CD4-positive, alpha-beta T cell (primary cell): ENCODE measurements at regions not wholly inside any gene's neighbourhood (a gene's known extent, or its start where the extent isn't known, plus 50 kb on each side); places are given as distances from the start of the nearest gene placed in this dataset.

Source experiments
- ATAC-seq: fragments of 200-7000 bp; cut with Tn5 transposase; one replicate; pipeline ENCODE4 v1.10.0; 2022; ENCODE audit warnings: mild to moderate bottlenecking; ENCODE audit not compliant: poor library complexity
- CTCF ChIA-PET: fragments of 350-600 bp; sonication (Branson Sonifier 250); formaldehyde crosslinking; loops from one replicate; lab custom pipeline; 2021; ENCODE audit warnings: antibody characterized with exemption, inconsistent platforms; lab: Charles Lee
- POLR2A ChIA-PET: fragments of 350-600 bp; sonication (Branson Sonifier 250); formaldehyde crosslinking; loops from one replicate; lab custom pipeline; 2021; ENCODE audit warnings: antibody characterized with exemption, inconsistent platforms; lab: Charles Lee
- DNase-seq, 14 experiments: peaks; one replicate each; pipeline ENCODE4 v3.0.0-alpha.2; 2013 to 2020; ENCODE audit warnings: mixed read lengths in 2 of 14
- H3K27ac ChIP-seq, 2 donors: one replicate each; pipeline versions ENCODE4 v1.5.1 to v1.7.0; 2013; ENCODE audit warnings: low read length in 2 of 2, low read depth in 1 of 2, mild to moderate bottlenecking in 1 of 2
- H3K27me3 ChIP-seq, 2 experiments: 1 replicate in 1 of 2; 2 replicates in 1 of 2; pipeline versions ENCODE4 v1.6.1 to v1.7.0; 2013; ENCODE audit warnings: low read length in 2 of 2, control low read depth in 1 of 2, mild to moderate bottlenecking in 1 of 2, moderate library complexity in 1 of 2; ENCODE audit not compliant: insufficient read depth in 2 of 2, control insufficient read depth in 1 of 2
- H3K36me3 ChIP-seq: one replicate; pipeline ENCODE4 v1.6.1; 2013; ENCODE audit warnings: low read length, control low read depth; ENCODE audit not compliant: insufficient read depth
- H3K4me1 ChIP-seq: one replicate; pipeline ENCODE4 v1.6.1; 2013; ENCODE audit warnings: low read length, control low read depth; ENCODE audit not compliant: insufficient read depth
- H3K4me3 ChIP-seq: one replicate; pipeline ENCODE4 v1.5.1; 2013; ENCODE audit warnings: mild to moderate bottlenecking, low read length, moderate library complexity
- H3K9me3 ChIP-seq, 2 experiments: 1 replicate in 1 of 2; 2 replicates in 1 of 2; pipeline versions ENCODE4 v1.6.1 to v1.7.0; 2013; ENCODE audit warnings: low read length in 2 of 2, mild to moderate bottlenecking in 2 of 2, control low read depth in 1 of 2, moderate library complexity in 1 of 2; ENCODE audit not compliant: control insufficient read depth in 1 of 2, insufficient read depth in 1 of 2
- H3K27ac Mint-ChIP-seq: one replicate; pipeline ENCODE4 v1.8.0; 2020; ENCODE audit warnings: mixed read lengths
- H3K27me3 Mint-ChIP-seq: one replicate; pipeline ENCODE4 v1.8.0; 2021; ENCODE audit warnings: mixed read lengths
- H3K36me3 Mint-ChIP-seq: one replicate; pipeline ENCODE4 v1.8.0; 2021; ENCODE audit warnings: low read depth, mixed read lengths
- H3K4me1 Mint-ChIP-seq: one replicate; pipeline ENCODE4 v1.8.0; 2021; ENCODE audit warnings: low read depth, mixed read lengths
- H3K4me3 Mint-ChIP-seq: one replicate; pipeline ENCODE4 v1.8.0; 2020; ENCODE audit warnings: mild to moderate bottlenecking, mixed read lengths
- H3K9me3 Mint-ChIP-seq: one replicate; pipeline ENCODE4 v1.8.0; 2020; ENCODE audit warnings: mixed read lengths
- CTCF ChIP-seq: fragments of 200-600 bp; IDR thresholded peaks from one replicate; pipeline ENCODE4 v1.8.0; 2022; ENCODE audit warnings: antibody characterized with exemption, mild to moderate bottlenecking
- intact Hi-C, 2 experiments: fragments of 100-400 bp; cut with DNase I in 1 of 2; cut with micrococcal nuclease in 1 of 2; formaldehyde crosslinking; loops; one replicate each; pipeline versions ENCODE4 v1.15.1 to v1.9.0; 2023 to 2025; cut with DNase I, micrococcal nuclease

- Mint-ChIP-seq H3K4me3 (no peak overlapping the region), H3K4me1 (no peaks in the 10 kb centered on the region), H3K27ac (no peak overlapping the region), H3K36me3 (no peaks in the 10 kb centered on the region), H3K27me3 (peaks cover 6% of the 10 kb centered on the region), H3K9me3 (no peaks in the 10 kb centered on the region)
- Histone ChIP-seq H3K36me3 (no peaks in the 10 kb centered on the region), H3K27me3 (no peaks in the 10 kb centered on the region), H3K4me1 (no peaks in the 10 kb centered on the region), H3K27ac (no peak overlapping the region), H3K9me3 (peaks cover 0 to 6% of the 10 kb centered on the region in 2 experiments), H3K4me3 (no peak overlapping the region)
- intact Hi-C loops: no loop called here
- ChIA-PET CTCF (interaction anchor here (0.6 kb wide), 1 partner anchor 27 kb away, joined by 4 read pairs; no protein-coding TSS in a partner anchor), POLR2A (no interaction called here)
- TF ChIP-seq CTCF: no peak
- DNase-seq: no peak
- no peak for ATAC-seq
These were observed 358.8 kb upstream of the CDH5 start for GRCh38 chr16:66007717-66008116.

GRCh38 chr16:66006485-66006884 lies 360.0 kb upstream of the CDH5 start:
- peaks cover 0 to 6% of the 10 kb centered on the region in 2 experiments for H3K9me3 ChIP-seq
- ATAC-seq (no peak), DNase-seq (no peak)
- ChIA-PET POLR2A (no interaction called here), CTCF (no interaction called here)
- no peak overlapping the region for H3K27ac Mint-ChIP-seq
- H3K27me3 Mint-ChIP-seq: peaks cover 7% of the 10 kb centered on the region
- no peaks in the 10 kb centered on the region for H3K36me3 Mint-ChIP-seq
- no peak for TF ChIP-seq CTCF
- H3K4me1 Mint-ChIP-seq: no peaks in the 10 kb centered on the region
- H3K4me3 Mint-ChIP-seq: no peak overlapping the region
- intact Hi-C loops: no loop called here
- no peak overlapping the region for H3K4me3 ChIP-seq
- H3K27ac ChIP-seq: no peak overlapping the region
- H3K4me1 ChIP-seq: no peaks in the 10 kb centered on the region
- H3K9me3 Mint-ChIP-seq: no peaks in the 10 kb centered on the region
- H3K27me3 ChIP-seq: no peaks in the 10 kb centered on the region
- no peaks in the 10 kb centered on the region for H3K36me3 ChIP-seq

GRCh38 chr16:66004699-66005098 lies 361.8 kb upstream of the CDH5 start:
- intact Hi-C loops: no loop called here
- CTCF ChIA-PET: no interaction called here
- H3K9me3 Mint-ChIP-seq: no peaks in the 10 kb centered on the region

More at GRCh38 chr16:66004699-66005098, 361.8 kb upstream of the CDH5 start:
- ATAC-seq: no peak
- Mint-ChIP-seq H3K27ac (no peak overlapping the region), H3K4me3 (no peak overlapping the region), H3K36me3 (no peaks in the 10 kb centered on the region), H3K27me3 (peaks cover 15% of the 10 kb centered on the region), H3K4me1 (no peaks in the 10 kb centered on the region)
- no peak for TF ChIP-seq CTCF
- POLR2A ChIA-PET: no interaction called here
- Histone ChIP-seq H3K4me1 (no peaks in the 10 kb centered on the region), H3K9me3 (peaks cover 0 to 6% of the 10 kb centered on the region in 2 experiments), H3K36me3 (no peaks in the 10 kb centered on the region), H3K27ac (no peak overlapping the region), H3K4me3 (no peak overlapping the region), H3K27me3 (no peaks in the 10 kb centered on the region)
- no peak for DNase-seq
